Lung (tissue), 11 donors: ENCODE measurements at regions not wholly inside any gene's neighbourhood (a gene's known extent, or its start where the extent isn't known, plus 50 kb on each side); places are given as distances from the start of the nearest gene placed in this dataset.

ENCODE experiments used
- ATAC-seq: fragments of 200-7000 bp; cut with Tn5 transposase; one replicate; pipeline ENCODE4 v1.9.1; 2020; ENCODE audit warnings: moderate number of reproducible peaks; ENCODE audit not compliant: insufficient read depth, low FRiP score
- DNase-seq, 3 donors: peaks; one replicate each; pipeline ENCODE4 v3.0.0-alpha.2; 2013 to 2017
- H3K27ac ChIP-seq, 2 donors: one replicate each; pipeline ENCODE4 v1.5.1; 2013; ENCODE audit warnings: mild to moderate bottlenecking in 2 of 2, moderate library complexity in 2 of 2, control low read depth in 1 of 2, inconsistent platforms in 1 of 2, low read depth in 1 of 2, low read length in 1 of 2
- H3K27me3 ChIP-seq, 3 donors: one replicate each; pipeline ENCODE4 v1.5.1; 2013; ENCODE audit warnings: low read length in 2 of 3; ENCODE audit not compliant: control insufficient read depth in 3 of 3, insufficient read depth in 3 of 3
- H3K36me3 ChIP-seq, 4 donors: one replicate each; pipeline ENCODE4 v1.5.1; 2013; ENCODE audit warnings: low read length in 4 of 4, mild to moderate bottlenecking in 1 of 4, moderate library complexity in 1 of 4; ENCODE audit not compliant: control insufficient read depth in 4 of 4, insufficient read depth in 4 of 4
- H3K4me1 ChIP-seq, 5 donors: one replicate each; pipeline ENCODE4 v1.5.1; 2013; ENCODE audit warnings: low read length in 5 of 5, mild to moderate bottlenecking in 2 of 5, moderate library complexity in 1 of 5; ENCODE audit not compliant: control insufficient read depth in 5 of 5, insufficient read depth in 5 of 5
- H3K4me3 ChIP-seq: one replicate; pipeline ENCODE4 v1.5.1; 2013; ENCODE audit warnings: mild to moderate bottlenecking, control low read depth, moderate library complexity
- H3K9ac ChIP-seq, 2 donors: one replicate each; pipeline ENCODE4 v1.5.1; 2013; ENCODE audit warnings: low read length in 2 of 2, control low read depth in 1 of 2; ENCODE audit not compliant: insufficient read depth in 1 of 2
- H3K9me3 ChIP-seq, 4 donors: one replicate each; pipeline ENCODE4 v1.5.1; 2013; ENCODE audit warnings: low read length in 3 of 4, mild to moderate bottlenecking in 1 of 4, moderate library complexity in 1 of 4; ENCODE audit not compliant: control insufficient read depth in 4 of 4, insufficient read depth in 3 of 4
- WGBS, 2 donors: extraction: QIAGEN DNeasy Blood & Tissue Kit; methylation state at CpG; one replicate each; pipeline ENCODE4 v1.1.7; 2013; 5-methylcytosine and 5-hydroxymethylcytosine counted together
- TF ChIP-seq, protein P1 (sequence below): IDR thresholded peaks from 2 replicates; pipeline ENCODE4 v1.5.1; 2012; ENCODE audit warnings: mild to moderate bottlenecking; ENCODE audit errors: control extremely low read depth, extremely low read depth
- donor health status: control.
- donor health status: control.
- donor health status: Bipolar disorder and iron deficiency.
- donor health status: healthy.
- donor health status: DM: yes; HTN: yes; CAD: no.

DNA sequence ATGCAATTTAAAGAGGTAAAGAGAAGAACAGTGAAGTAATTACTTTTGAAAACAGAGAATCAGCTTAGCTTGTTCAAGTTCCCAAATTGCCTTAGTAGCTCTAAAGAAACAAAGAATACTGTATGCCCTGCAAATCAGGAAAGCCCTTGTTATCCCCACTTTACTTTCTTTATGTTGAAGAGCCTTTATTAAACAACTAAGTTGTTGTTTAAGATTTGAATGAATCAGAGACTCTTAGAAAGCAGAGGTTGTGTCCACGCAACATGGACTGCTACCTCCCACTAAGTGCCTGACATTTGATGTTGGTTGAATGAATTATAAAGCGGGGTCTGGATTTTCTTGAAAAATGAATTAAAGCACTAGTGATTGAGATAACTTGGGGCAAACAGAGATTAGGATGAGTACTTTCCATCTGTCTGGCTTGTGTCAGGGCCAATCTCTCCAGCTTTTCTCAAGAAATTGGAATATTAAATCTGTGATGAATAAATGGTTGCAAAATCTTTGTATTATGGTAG lies 214.7 kb downstream of the POSTN start:
- no peak overlapping the region for H3K27ac ChIP-seq
- 88 to 92% methylated on average over 2 of the region's 2 CpGs for WGBS, 2 donors
- H3K4me3 ChIP-seq, result no peak overlapping the region
- ATAC-seq (no peak), DNase-seq (no peak)
- H3K9ac ChIP-seq, result no peak overlapping the region
- H3K27me3 ChIP-seq, result no peaks in the 10 kb centered on the region
- no peaks in the 10 kb centered on the region for H3K9me3 ChIP-seq
- H3K36me3 ChIP-seq, result no peaks in the 10 kb centered on the region
- TF ChIP-seq, protein P1, sequence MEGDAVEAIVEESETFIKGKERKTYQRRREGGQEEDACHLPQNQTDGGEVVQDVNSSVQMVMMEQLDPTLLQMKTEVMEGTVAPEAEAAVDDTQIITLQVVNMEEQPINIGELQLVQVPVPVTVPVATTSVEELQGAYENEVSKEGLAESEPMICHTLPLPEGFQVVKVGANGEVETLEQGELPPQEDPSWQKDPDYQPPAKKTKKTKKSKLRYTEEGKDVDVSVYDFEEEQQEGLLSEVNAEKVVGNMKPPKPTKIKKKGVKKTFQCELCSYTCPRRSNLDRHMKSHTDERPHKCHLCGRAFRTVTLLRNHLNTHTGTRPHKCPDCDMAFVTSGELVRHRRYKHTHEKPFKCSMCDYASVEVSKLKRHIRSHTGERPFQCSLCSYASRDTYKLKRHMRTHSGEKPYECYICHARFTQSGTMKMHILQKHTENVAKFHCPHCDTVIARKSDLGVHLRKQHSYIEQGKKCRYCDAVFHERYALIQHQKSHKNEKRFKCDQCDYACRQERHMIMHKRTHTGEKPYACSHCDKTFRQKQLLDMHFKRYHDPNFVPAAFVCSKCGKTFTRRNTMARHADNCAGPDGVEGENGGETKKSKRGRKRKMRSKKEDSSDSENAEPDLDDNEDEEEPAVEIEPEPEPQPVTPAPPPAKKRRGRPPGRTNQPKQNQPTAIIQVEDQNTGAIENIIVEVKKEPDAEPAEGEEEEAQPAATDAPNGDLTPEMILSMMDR, result no peak
- no peaks in the 10 kb centered on the region for H3K4me1 ChIP-seq

DNA sequence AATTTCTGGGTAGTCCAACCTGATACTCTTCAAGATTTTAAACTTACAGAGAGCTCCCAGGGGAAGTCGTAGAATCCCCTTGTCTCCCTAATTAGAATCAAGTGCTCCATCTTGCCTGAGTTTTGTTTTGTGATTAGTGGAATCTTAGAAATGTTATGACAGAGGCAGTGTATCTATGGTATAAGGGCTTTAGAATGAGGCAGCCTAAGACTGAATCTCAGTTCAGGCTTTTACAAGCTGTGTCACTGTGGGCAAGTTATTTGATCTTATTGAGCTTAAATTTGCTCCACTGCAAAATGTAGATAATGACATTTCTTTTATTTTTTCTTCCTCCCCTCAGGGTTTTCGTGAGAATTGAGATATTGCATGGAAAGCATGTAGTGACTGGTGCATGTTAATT lies 215.5 kb downstream of the POSTN start:
- 83 to 91% methylated on average over 2 of the region's 2 CpGs for WGBS, 2 donors

GRCh38 chr13:37382146-37382545 lies 216.4 kb downstream of the POSTN start:
- H3K36me3 ChIP-seq, result no peaks in the 10 kb centered on the region
- ATAC-seq (no peak), DNase-seq (no peak)
- 72 to 78% methylated on average over 2 of the region's 2 CpGs for WGBS, 2 donors
- H3K9ac ChIP-seq, result no peak overlapping the region
- H3K9me3 ChIP-seq, result no peaks in the 10 kb centered on the region
- TF ChIP-seq, protein P1, result no peak
- H3K4me1 ChIP-seq, result no peaks in the 10 kb centered on the region
- H3K27me3 ChIP-seq, result no peaks in the 10 kb centered on the region
- H3K4me3 ChIP-seq, result no peak overlapping the region
- no peak overlapping the region for H3K27ac ChIP-seq

More for the DNA sequence above, 215.5 kb downstream of the POSTN start:
- ATAC-seq (no peak), DNase-seq (no peak)
- Histone ChIP-seq H3K9ac (no peak overlapping the region), H3K27me3 (no peaks in the 10 kb centered on the region), H3K36me3 (no peaks in the 10 kb centered on the region), H3K27ac (no peak overlapping the region), H3K4me1 (no peaks in the 10 kb centered on the region), H3K9me3 (no peaks in the 10 kb centered on the region), H3K4me3 (no peak overlapping the region)
- TF ChIP-seq, protein P1, result no peak

DNA sequence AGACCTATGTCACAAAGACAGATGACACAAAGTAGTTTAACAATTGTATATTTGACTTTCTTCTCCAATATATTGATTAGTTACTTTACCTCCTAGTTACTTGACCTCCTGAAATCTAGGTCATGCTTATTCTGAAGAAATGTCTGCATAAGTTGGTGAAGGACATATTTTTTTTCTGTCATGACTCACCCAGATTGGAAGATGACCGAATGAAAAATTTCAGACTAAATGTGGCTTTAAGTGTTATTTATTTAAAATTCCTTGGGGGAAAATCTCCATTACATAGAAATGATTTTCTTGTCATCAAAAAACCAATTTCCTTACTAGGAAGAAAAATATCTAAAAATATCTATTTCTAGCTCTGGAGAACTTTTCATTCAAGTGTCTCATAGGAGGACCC lies 217.1 kb downstream of the POSTN start:
- Histone ChIP-seq H3K36me3 (no peaks in the 10 kb centered on the region), H3K9ac (no peak overlapping the region), H3K4me1 (no peaks in the 10 kb centered on the region), H3K27ac (no peak overlapping the region), H3K4me3 (no peak overlapping the region), H3K9me3 (no peaks in the 10 kb centered on the region), H3K27me3 (no peaks in the 10 kb centered on the region)
- TF ChIP-seq, protein P1, result no peak
- 78 to 86% methylated on average over 1 of the region's 1 CpG for WGBS, 2 donors
- ATAC-seq, result no peak
- DNase-seq, result no peak
